ENCODE measurements at regions not wholly inside any gene's neighbourhood (a gene's known extent, or its start where the extent isn't known, plus 50 kb on each side); places are given as distances from the start of the nearest gene placed in this dataset.

DNA sequence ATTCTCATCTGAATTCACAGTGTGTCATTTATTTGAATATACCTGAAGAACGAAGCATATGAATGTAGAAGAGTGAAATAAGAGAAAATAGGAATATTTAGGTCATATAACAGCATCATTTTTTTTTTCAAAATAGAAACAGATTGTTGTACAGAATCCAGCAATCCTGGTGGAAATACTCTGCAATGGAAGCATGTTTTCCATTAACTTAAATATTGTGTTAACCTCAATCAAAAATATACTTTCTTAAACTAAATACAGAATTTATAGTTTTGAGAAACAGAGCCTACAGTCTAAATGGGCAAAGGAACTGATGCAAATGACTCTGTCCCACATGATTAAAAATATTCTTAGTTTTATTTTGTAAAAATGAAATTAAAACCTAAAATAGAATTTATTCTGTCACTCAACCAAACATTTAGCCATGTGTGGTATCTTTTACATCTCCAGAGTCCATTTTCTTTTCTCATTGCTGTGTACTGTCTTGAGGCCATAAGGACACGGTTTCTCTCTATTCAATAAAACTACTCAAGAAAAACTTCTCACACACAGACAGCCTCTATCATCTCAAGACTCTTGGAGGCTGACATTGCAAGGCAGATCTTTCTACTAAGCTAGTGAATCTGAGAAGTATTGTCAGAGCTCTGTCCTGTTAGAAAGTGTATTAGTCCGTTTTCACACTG is 322.6 kb downstream of the LTN1 start:
- DNase-seq (ENCODE audit: low spot score) (no peak), ATAC-seq (ENCODE audit: insufficient number of reproducible peaks, low FRiP score, low read depth) (no peak)
- H3K27me3 ChIP-seq (replicated peaks; ENCODE audit: insufficient read depth): no peaks in the 10 kb centered on the region
- no peak for TF ChIP-seq CTCF (IDR thresholded peaks at IDR 0.05)
- H3K4me3 ChIP-seq: no peak overlapping the region
- no peak overlapping the region for H3K27ac ChIP-seq
- H3K9me3 ChIP-seq: no peaks in the 10 kb centered on the region
- no peaks in the 10 kb centered on the region for H3K36me3 ChIP-seq
- no peaks in the 10 kb centered on the region for H3K4me1 ChIP-seq (ENCODE audit: control insufficient read depth in 1 of 2, low read depth in 2 of 2)

DNA sequence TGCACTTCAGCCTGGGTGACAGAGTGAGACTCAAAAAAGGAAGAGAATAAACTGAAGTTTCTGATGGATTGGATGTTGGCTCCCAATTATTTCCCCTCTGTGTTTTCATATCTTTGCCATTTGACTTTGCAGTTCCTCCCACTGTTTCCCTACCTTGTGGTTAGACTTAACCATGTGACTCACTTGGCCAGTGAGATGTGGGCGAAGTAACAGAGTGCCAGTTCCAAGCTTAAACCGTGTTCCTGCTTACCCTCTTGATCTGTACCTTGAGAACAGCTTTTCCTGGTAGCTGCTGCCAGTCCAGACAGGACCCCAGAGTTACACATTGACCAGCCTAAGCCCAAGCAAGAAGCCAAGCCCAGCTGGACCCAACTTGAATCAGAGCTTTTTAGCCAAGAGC is 323.4 kb downstream of the LTN1 start:
- TF ChIP-seq CTCF (IDR thresholded peaks at IDR 0.05): no peak
- Histone ChIP-seq H3K36me3 (no peaks in the 10 kb centered on the region), H3K27ac (no peak overlapping the region), H3K4me3 (no peak overlapping the region), H3K4me1 (ENCODE audit: control insufficient read depth in 1 of 2, low read depth in 2 of 2) (no peaks in the 10 kb centered on the region), H3K27me3 (replicated peaks; ENCODE audit: insufficient read depth) (no peaks in the 10 kb centered on the region), H3K9me3 (no peaks in the 10 kb centered on the region)
- ATAC-seq (ENCODE audit: insufficient number of reproducible peaks, low FRiP score, low read depth) (no peak), DNase-seq (ENCODE audit: low spot score) (no peak)

DNA sequence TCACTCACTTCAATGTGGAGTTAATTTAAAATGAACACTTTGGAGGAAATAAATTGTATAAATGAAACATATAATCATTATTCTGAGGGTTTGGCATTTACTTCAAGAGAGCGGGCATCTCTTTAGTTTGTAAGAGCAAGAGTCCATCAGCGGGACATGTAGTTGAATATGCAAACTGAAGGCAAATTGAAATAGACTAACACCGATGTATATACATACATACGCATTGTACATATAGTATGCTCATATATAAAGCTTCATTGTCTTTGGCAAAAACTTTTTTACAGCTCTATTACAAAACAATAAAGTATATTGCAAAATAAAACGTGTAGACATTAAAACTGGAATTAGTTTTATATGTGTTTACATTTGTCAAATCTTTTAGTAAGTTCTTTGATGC is 328.9 kb downstream of the LTN1 start:
- Histone ChIP-seq H3K9me3 (no peaks in the 10 kb centered on the region), H3K27me3 (replicated peaks; ENCODE audit: insufficient read depth) (no peaks in the 10 kb centered on the region), H3K4me1 (ENCODE audit: control insufficient read depth in 1 of 2, low read depth in 2 of 2) (peaks cover 0 to 9% of the 10 kb centered on the region in 2 donors), H3K4me3 (no peak overlapping the region), H3K36me3 (no peaks in the 10 kb centered on the region), H3K27ac (no peak overlapping the region)
- no peak for ATAC-seq (ENCODE audit: insufficient number of reproducible peaks, low FRiP score, low read depth)
- DNase-seq (ENCODE audit: low spot score): no peak
- TF ChIP-seq CTCF (IDR thresholded peaks at IDR 0.05): no peak

DNA sequence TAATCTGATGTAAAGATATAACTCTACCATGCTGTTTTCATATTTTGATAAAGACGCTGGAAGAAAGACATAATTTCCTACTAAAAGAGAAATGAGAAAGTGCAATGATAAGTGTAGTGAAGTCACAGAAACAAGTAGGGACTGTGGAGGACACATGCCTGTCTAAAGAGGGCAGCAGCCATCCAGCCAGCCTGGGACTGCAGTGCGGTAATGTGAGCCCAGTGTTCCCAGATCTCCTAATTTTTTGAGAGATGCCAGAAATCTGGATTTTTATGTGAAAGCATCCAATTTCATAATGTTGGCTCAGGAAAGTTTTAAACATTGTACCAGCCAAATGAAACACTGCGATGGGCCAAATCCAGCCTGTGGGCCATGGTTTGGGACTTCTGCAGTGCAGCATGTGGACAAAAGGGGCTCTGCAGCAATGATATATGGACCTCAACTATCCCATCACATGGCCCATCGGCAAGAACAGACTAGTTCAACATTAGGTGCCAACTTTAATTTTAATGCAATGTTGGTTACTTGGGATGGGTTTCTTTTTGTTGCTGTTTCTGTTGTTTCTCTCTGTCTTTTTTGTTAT is 329.5 kb downstream of the LTN1 start:
- Histone ChIP-seq H3K27ac (no peak overlapping the region), H3K27me3 (replicated peaks; ENCODE audit: insufficient read depth) (no peaks in the 10 kb centered on the region), H3K4me1 (ENCODE audit: control insufficient read depth in 1 of 2, low read depth in 2 of 2) (peaks cover 0 to 9% of the 10 kb centered on the region in 2 donors), H3K36me3 (no peaks in the 10 kb centered on the region), H3K9me3 (no peaks in the 10 kb centered on the region), H3K4me3 (no peak overlapping the region)
- peak; percentile 33 for TF ChIP-seq CTCF (IDR thresholded peaks at IDR 0.05)
- no peak for DNase-seq (ENCODE audit: low spot score)
- no peak for ATAC-seq (ENCODE audit: insufficient number of reproducible peaks, low FRiP score, low read depth)

- Histone ChIP-seq H3K27me3 (replicated peaks; ENCODE audit: insufficient read depth) (no peaks in the 10 kb centered on the region), H3K36me3 (no peaks in the 10 kb centered on the region), H3K4me3 (no peak overlapping the region), H3K9me3 (no peaks in the 10 kb centered on the region), H3K27ac (no peak overlapping the region), H3K4me1 (ENCODE audit: control insufficient read depth in 1 of 2, low read depth in 2 of 2) (no peaks in the 10 kb centered on the region)
- TF ChIP-seq CTCF (IDR thresholded peaks at IDR 0.05): no peak
- ATAC-seq (ENCODE audit: insufficient number of reproducible peaks, low FRiP score, low read depth) (no peak), DNase-seq (ENCODE audit: low spot score) (no peak)
Measured at GRCh38 chr21:28657566-28657965, 335.1 kb downstream of the LTN1 start.

Data from thoracic aorta (tissue), 2 donors.